ENCODE measurements at regions not wholly inside any gene's neighbourhood (a gene's known extent, or its start where the extent isn't known, plus 50 kb on each side); places are given as distances from the start of the nearest gene placed in this dataset.
"Not testable (repeated sequence)": the region's sequence is repeated elsewhere in the genome, so short reads cannot be mapped to it uniquely, and the experiment has no call there.

DNA sequence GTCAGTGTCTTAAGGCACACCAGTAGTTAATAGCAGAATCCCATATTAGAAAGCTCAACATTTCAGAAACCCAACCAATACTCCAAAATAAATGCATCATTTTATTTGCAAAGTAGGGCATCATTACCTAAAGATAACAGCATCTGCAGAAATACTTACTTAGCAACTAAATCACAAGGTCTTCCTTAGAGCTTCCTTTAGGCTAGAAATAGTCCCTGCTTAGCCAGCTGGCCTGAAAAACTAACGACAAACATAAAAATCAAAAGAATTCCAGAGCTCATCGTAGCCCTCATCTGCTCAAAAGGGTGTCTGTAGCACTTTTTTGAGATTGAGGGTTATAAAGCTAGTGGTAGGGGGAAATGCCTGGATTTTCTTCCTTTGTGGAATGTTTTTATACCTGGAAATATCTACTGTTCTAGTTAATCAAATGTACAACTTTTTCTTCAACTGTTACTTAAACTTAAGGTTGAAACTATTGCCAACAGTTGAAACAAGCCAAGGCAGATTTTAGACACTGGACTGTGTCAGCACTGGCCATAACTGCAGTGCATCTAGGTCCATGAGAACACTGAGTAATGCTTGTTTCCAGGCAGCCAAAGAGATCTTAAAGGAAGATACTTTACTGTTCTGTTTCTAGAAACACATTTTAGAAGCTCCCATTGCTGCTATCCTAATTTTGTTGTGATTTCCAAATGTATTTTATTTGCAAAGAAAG lies 129.4 kb upstream of the RASA1 start:
- DNase-seq (ENCODE audit: low spot score): no peak

DNA sequence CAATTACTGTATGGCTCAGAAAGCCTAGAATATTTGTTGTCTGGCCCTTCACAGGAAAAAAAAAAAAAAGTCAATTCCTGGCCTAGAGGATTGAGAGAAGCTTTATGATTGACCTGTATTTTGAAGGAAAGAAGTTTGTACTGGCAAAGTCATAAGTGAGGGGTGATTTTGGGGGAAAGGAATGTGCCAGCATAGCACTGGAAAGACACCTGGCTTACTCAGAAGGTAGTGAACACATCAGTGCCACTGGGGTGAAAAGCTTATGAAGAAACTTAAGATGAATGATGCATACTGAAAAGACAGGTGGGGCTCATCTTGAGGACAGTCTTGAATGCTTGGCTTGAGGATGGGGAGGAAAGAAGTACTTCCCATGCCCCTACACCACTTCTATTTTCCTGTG lies 127.9 kb upstream of the RASA1 start:
- no peak for DNase-seq (ENCODE audit: low spot score)

DNA sequence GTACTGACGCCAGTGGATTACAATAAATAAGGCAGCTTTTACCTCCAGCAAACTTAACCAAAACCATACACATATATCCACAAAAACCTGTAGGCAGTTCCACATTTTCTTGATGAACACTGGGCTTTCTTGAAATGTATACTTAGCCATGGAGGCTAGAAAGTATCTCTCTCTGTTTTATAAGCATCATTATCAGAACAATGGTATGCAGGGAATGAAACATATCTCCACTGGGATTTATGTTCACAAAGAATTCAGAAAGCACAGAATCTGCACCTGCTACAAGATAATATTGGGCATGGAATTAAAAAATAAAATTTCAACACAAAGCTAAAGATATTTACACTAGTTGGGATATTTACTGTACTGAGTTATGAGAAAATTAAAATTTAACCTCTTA lies 126.1 kb upstream of the RASA1 start:
- no peak for DNase-seq (ENCODE audit: low spot score)

DNA sequence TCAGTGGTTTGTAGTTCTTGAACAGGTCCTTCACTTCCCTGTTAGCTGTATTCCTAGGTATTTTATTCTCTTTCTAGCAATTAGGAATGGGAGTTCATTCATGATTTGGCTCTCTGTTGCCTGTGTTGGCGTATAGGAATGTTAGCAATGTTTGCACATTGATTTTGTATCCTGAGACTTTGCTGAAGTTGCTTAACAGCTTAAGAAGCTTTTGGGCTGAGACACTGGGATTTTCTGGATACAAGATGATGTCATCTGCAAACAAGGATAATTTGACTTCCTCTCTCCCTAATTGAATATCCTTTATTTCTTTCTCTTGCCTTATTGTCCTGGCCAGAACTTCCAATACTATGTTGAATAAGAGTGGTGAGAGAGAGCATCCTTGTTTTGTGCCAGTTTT lies 121.8 kb upstream of the RASA1 start:
- DNase-seq (ENCODE audit: low spot score): not testable (repeated sequence)

DNA sequence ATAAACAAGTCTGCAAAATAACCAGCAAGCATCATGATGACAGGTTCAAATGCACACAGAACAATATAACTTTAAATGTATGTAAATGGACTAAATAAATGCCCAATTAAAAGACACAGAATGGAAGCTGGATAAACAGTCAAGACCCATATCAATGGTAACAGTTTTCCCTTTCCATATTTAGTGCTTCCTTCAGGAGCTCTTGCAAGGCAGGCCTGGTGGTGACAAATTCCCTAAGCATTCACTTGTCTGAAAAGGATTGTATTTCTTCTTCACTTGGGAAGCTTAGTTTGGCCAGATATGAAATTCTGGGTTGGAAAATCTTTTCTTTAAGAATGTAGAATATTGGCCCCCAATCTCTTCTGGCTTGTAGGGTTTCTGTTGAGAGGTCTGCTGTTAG lies 120.2 kb upstream of the RASA1 start:
- no peak for DNase-seq (ENCODE audit: low spot score)

DNA sequence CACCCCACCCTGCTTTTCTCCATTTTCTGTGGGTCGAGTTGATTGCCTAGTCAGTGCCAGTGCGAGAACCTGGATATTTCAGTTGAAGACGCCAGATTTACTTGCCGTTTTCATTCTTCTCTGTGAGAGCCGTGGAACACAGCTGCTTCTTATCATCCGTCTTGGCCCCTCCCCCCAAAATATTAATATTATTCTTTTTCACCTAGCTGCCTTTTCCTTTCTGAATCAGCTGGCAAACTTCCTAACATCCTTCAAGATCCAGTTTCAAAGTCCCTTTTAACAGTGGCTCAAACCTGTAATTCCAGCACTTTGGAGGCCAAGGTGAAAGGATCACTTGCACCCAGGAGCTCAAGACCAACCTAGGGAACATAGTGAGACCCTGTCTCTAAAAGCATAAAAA lies 117.1 kb upstream of the RASA1 start:
- DNase-seq (ENCODE audit: low spot score): no peak

DNA sequence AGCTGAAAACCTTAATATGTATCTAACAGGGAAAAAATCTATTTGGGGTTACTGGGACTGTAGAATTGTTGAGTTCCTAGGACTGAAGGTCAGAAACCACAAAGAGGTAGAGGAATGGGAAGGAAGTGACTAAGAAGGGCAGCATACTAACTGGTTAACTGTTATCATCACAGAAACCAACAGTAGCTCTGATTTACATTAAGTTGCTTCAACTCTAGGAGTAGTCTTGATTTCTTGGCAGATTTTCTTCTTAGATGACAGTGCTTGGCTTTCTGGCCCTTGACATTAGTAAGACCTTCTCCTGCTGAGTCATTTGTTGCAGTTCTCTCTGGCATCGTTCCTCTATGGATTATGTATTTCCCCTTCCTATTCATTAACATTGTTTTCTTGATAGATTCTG lies 116.1 kb upstream of the RASA1 start:
- DNase-seq (ENCODE audit: low spot score): no peak

DNA sequence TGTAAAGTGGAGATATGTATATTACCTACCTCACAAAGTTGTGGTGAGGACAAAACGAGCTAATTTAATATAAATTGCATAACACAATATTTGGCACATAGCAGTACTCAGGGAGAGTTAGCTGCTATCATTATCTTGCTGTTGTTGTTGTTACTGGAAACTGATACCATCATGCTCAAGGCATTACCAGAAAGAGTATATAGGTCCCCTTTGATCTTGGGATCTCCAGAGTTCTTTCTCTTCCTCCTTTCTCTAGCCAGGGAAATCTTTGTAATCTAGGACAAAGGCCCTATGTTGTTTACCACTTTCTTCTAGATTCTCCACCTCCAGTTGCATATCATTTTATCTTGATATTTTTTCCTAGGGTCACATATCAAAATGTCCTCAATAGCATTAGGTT lies 114.8 kb upstream of the RASA1 start:
- no peak for DNase-seq (ENCODE audit: low spot score)

DNA sequence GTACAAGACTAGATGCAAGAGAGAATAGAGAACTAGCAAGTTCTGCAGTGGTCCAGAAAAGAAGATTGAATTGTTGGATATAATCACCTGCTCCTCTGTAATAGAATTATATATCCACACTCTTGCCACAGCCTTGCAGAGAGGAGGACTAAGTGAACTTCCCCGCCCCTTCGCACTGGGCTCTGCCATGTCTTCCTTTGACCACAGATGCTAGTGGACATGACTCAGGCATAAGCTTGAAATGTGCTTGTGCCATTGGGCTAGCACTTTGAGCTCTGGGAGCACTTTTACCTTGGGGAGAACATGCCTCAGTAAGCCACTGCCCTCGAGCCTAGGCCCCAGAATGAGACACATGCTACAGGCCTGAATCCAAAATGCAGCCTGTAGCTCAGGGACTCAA lies 113.5 kb upstream of the RASA1 start:
- DNase-seq (ENCODE audit: low spot score): no peak

DNA sequence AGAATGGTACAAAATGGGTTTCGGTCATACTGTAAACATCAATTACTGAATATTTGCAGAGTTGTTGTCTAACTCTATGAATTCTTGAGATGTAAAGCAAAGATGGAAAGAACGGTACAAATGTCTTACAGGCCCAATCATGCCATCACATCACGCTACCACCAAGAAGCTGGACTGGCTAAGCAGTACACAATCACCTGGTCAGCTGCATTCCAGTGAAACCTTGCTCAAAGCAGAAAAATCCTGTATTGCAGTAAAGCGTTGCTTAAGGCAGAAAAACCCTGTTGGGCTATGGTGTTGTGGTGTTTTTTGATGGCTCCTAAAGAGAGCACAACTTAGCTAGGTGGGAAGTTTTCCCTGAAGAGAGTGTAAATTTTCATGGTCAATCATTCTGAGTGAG lies 112.6 kb upstream of the RASA1 start:
- DNase-seq (ENCODE audit: low spot score): no peak

DNA sequence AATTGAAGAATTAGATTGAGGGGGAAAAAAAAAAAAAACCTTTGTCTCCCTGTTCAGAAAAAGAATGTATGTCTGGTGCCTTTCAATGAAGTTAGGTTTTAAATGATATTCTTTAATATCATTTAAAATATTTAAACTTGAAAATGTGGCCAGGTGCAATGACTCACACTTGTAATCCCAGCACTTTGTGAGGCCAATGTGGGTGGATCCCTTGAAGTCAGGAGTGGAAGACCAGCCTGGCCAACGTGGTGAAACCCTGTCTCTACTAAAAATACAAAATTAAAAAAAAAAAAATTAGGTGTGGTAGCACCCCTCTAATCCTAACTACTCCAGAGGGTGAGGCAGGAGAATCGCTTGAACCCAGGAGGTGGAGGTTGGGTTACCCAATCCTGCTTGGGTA lies 111.1 kb upstream of the RASA1 start:
- no peak for DNase-seq (ENCODE audit: low spot score)

DNA sequence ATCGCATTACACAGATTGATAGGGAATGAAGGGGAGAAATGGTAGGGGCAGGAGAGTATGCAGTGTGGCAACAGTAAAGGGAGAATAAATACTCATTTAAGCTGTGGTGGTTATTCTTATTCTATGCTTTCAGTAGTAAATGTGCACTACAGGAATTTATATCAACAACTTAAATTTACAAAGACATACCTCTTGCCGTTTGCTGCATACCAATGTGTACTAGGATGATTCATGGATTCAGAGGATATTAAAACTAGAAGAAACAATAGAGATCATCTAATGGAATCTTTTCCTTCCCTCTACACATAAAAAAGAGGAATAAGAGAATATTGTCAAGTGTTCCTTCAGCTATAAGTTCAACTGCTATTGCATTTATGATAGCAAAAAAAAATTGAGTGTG lies 103.3 kb upstream of the RASA1 start:
- no peak for DNase-seq (ENCODE audit: low spot score)

DNA sequence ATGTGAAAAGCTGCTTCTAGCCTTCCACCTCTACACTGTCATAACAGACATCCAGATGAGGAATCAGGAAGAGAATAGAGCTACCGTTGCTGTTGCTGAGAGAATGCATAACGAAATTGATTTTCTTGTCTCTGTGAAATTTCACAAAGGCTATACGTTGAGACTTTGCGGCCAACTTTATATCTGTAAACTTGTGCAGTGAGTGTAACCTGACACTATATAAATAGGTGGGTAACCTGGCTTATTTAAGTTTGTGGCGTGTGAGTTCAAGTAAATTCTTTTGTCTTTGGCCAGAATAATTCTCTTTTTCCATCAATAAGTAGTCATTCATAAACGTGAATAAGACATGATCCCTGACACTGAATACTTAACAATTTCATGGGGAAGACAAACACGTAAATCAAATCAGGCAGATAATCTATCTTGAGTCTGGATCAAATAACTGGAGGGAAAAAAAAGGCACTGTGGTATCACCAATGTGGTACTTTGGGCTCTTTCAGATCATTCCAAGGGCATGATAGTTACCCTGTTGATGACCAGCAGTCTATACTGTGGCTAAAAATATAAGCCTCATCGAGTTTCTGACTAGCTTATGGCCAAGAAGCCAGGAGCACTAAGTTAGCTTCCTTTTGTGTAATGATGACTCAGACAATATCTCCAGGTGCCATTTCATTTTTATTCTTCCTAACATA lies 98.2 kb upstream of the RASA1 start:
- no peak for DNase-seq (ENCODE audit: low spot score)

DNA sequence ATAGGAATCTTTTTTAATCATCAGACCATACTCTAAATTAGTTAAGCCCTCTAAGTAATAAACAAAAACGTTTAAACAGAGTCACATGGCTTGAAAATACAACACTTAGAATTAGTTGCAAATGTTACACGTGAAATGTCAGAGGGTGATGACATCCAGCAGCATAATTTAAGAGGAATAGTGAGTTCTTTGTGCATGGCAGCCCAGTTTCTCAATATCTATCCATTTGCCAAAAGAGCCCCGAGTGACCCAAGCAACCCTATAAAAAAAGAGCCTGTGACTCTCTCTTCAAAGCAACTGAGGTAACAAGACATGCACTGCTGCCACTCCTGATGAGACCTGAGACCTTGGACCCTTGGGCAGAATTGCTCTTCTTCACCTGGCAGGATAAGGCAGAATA lies 96.9 kb upstream of the RASA1 start:
- no peak for DNase-seq (ENCODE audit: low spot score)

DNA sequence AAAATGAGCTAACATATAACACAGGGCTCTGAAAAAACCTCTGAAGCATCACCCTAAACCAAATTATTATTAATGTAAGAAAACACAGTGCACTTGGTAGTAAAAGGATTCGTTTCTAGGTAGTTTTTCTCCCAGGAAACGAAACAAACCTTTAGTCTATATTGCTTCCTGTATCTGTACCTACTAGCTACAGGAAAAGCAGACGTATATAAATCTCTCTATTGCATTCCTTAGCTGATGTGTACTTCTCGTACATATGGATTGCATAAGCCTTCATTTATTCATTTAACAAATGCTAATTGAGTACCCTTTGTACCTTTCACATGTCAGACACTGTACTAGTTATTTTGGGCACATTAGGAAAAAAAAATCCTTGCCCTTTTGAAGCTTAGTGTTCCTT lies 85.0 kb upstream of the RASA1 start:
- no peak for DNase-seq (ENCODE audit: low spot score)

DNA sequence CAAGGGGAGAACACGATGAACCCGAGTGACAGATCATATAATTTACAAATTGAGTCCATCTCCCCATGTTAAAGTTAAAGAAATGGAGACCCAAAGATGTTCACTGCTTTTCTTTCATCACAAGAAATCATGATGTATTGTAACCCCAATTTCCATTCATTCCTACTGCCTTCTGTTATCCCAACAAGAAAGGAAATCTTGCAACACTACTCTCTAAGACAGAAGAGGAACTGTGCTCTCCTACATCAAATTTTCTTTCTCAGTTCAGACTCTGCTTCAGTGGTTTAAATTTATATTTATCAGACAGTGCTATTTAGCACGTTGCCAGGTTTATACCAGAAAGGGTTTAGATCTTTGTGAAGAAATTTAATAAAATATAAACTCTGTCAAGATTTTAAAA lies 83.8 kb upstream of the RASA1 start:
- no peak for DNase-seq (ENCODE audit: low spot score)

DNA sequence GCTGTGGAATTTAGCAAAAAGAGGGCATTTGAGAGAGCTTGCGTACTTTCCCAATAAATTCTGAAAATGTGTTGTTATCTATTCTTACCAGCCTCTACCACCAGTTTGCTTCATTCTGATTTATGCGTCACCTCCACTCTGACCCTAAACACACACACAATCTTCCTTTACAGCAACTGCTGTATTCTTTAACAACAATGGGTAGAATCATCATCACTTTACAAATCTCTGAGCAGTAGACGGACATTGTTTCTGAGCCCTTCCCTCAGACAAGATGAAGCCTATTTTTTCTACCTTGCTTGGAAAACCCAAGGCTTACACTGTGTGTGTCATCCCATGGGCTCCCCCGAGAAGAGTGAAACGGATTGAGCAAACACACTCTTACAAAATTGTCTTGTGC lies 83.1 kb upstream of the RASA1 start:
- no peak for DNase-seq (ENCODE audit: low spot score)

DNA sequence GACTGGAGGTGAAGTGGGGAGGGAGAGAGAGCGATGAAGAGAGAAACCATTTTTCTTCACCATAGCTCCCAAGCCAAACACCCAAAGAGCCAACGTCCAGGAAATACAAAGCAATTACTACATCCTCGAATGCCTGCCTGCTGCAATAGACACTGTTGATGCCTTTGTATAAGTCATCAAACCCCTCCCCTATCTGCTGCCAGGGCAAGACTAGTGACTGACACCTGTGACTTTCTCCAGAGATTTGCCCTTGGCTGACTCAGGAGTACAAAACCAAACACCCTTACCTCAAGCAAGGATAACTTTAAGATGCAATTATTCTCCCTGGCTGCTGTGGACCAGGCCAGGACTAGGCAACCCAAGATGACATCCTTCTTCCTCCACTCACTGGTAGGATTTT lies 81.8 kb upstream of the RASA1 start:
- DNase-seq (ENCODE audit: low spot score): no peak

DNA sequence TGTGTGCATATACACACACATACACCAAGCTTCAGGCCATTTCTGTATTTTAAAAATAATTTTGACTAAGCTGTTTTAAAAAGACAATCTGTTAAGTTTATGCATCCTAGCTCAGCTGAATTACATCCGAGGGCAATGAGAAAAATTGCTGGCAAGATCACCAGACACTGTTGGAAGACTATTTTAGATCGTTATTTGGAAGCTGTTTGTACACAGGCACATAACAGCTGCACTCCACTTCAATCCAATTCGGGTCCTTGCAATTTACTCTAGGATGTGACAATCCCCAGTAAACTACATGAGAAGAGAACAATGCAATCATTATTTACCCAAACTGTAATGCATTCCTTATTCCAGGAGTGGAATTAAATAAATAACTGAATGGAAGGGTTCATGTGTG lies 79.3 kb upstream of the RASA1 start:
- DNase-seq (ENCODE audit: low spot score): no peak

DNA sequence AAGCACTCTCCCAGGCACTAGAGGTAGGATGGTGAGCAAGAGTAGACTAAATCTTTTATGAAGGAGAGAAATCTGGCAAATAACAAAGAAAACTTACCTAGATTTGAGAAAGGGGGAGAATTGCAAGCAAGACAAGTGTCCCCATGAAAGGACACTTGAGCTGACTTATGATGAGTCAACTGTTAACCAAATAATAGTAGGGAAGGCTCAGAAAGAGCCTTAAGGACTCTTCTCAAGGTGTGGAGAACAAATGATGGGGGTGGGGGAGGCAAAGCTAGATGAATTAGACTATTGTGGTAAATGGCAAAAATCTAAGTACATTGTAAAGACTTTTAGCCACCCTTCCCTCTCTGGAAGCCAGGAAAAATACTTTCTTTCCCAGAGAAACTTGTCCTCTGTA lies 77.6 kb upstream of the RASA1 start:
- no peak for DNase-seq (ENCODE audit: low spot score)

DNA sequence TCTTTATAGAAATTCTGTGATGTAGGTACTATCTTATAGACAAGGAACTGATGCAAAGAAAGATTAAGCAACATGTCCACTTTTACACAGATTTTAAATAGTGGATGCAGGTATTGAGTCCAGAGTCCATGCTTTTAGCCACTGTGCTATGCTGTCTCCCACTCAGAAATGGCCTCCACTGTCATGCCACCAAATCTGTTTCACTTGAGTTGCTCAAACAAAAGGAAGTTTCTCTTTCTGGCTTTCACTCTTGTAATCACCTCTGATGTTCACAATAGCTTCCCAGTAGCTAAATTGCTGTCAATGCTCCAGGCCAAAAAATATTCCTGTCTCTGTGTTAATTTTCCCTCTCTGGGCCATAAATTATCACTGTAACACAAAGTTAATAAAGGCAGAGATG lies 77.0 kb upstream of the RASA1 start:
- DNase-seq (ENCODE audit: low spot score): no peak

DNA sequence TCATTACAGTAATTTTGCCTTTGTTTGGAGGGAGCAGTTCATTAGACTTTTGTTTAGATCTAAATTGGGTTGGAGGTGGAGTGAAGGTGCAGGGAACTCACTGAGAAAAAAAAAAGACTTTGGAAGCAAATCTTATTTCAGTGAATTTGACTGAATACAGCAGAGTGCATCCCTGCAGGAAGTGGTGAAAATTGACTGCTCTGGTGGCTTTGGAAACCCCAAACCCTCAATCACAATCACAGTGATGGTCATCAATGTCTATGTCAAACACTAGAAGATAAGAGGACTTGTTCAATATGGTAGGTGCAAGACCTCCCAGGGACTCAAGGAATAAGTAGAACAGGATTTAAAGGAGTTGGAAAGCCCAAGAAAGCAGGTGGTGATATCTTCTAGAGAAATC lies 76.0 kb upstream of the RASA1 start:
- DNase-seq (ENCODE audit: low spot score): no peak

DNA sequence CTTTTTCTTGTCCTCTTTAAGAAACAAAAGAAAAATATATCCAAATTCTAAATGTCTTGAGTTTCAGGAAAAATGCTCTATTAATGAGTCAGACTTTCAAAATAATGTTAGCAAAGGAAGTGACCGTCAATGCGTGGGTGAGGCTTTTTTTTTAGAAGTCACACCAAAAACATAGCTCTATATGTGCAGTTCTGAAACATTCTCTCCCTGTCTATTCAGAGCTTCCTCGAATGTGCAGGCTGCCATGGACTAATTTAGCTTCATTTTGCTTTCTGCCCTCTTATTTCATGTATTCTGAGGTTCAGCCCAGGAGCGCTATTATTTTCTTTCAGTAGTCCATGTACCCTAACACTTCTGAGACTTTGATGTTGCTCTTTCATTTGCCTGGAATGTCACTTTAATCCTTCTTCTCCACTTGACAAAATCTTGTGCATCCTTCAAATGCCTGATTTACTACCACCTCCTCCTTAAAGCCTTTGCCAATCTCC lies 72.5 kb upstream of the RASA1 start:
- DNase-seq (ENCODE audit: low spot score): no peak

DNA sequence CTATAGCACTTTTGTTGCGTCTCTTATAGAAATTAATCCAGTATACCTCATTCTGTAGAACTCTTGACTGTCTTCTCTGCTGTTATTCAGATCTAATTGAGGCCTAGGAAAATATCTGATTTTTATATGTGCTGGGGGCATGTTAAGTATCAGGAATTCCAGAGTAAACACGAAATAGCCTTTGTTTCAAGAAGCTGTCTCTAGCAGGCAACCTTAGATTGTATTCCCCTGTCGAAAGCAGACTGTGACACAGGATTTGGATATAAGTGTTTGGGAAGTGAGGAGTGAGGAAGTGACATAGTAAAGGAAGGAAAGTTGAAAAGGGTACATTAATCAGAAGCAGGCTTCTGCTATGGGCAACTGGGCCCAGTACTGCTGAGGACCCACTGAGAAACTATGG lies 72.1 kb upstream of the RASA1 start:
- no peak for DNase-seq (ENCODE audit: low spot score)

All from CD4-positive, alpha-beta T cell treated with Interleukin-6 at 100 ng/mL for 8 hours (primary cell).